HepG2 (cell line): ENCODE measurements at regions not wholly inside any gene's neighbourhood (a gene's known extent, or its start where the extent isn't known, plus 50 kb on each side); places are given as distances from the start of the nearest gene placed in this dataset.

Experiments used
- ATAC-seq: fragments of 200-7000 bp; cut with Tn5 transposase; 3 replicates; pipeline ENCODE4 v1.9.1; 2020; ENCODE audit warnings: mild to moderate bottlenecking, moderate library complexity
- BruUV-seq: library from RNA; stranded (reverse); fragments of 400-500 nt; replicated peaks from 2 replicates; lab custom pipeline; 2021; lab: Mats Ljungman, UMichigan
- CTCF ChIA-PET: fragments of 300-600 bp; formaldehyde crosslinking; extraction: SDS; loops from one replicate; lab custom pipeline; 2021; ENCODE audit warnings: low total read pairs, inconsistent platforms, low intra/inter-chr PET ratio; lab: Yijun Ruan, JAX
- POLR2A ChIA-PET: fragments of 350-600 bp; sonication (Branson Sonifier 250); formaldehyde crosslinking; loops from one replicate; lab custom pipeline; 2020; ENCODE audit warnings: antibody characterized with exemption, inconsistent platforms; lab: Yijun Ruan, JAX
- DNase-seq: peaks from one replicate; pipeline ENCODE4 v3.0.0-alpha.2; 2015; ENCODE audit warnings: low spot score
- FAIRE-seq: peaks from 3 replicates; lab custom pipeline; 2011; peaks lifted over from hg19 to GRCh38; lab: Jason Lieb, UNC
- H2AFZ ChIP-seq: one replicate; pipeline ENCODE4 v1.6.1; 2011; ENCODE audit warnings: low read length, inconsistent platforms
- H3K27ac ChIP-seq: fragments of 300-600 bp; 3 replicates; pipeline ENCODE4 v1.8.0; 2011; ENCODE audit warnings: mixed run types, mild to moderate bottlenecking, mixed read lengths, low read length, inconsistent platforms; ENCODE audit not compliant: insufficient read depth; ENCODE audit errors: extremely low read length
- H3K27me3 ChIP-seq, 2 experiments: fragments of 200-600 bp in 1 of 2; 2 replicates in 1 of 2; 3 replicates in 1 of 2; pipeline versions ENCODE4 v1.6.0 to v1.8.0; 2011; ENCODE audit warnings: low read length in 2 of 2, mild to moderate bottlenecking in 2 of 2, moderate library complexity in 2 of 2, inconsistent platforms in 1 of 2; ENCODE audit not compliant: insufficient read depth in 2 of 2, control insufficient read depth in 1 of 2
- H3K36me3 ChIP-seq, 2 experiments: fragments of 200-600 bp in 1 of 2; replicated peaks in 1 of 2; 2 replicates in 1 of 2; 3 replicates in 1 of 2; pipeline versions ENCODE4 v1.5.1 to v1.8.0; 2011; ENCODE audit warnings: low read length in 2 of 2, inconsistent platforms in 1 of 2; ENCODE audit not compliant: insufficient read depth in 2 of 2, control insufficient read depth in 1 of 2
- H3K4me1 ChIP-seq: 2 replicates; pipeline ENCODE4 v1.5.1; 2012; ENCODE audit warnings: low read length, inconsistent platforms; ENCODE audit not compliant: insufficient read depth
- H3K4me2 ChIP-seq: 2 replicates; pipeline ENCODE4 v1.6.0; 2011; ENCODE audit warnings: low read depth, low read length, inconsistent platforms
- H3K4me3 ChIP-seq, 3 experiments: fragments of 200-600 bp in 1 of 3; sonication (generic), shearing (Covaris generic) in 1 of 3; replicated peaks in 1 of 3; 2 replicates each; pipeline ENCODE4 v1.5.1; 2011 to 2016; ENCODE audit warnings: low read length in 3 of 3, inconsistent platforms in 2 of 3, low read depth in 2 of 3, mild to moderate bottlenecking in 2 of 3, control low read depth in 1 of 3, mixed read lengths in 1 of 3; ENCODE audit not compliant: insufficient read depth in 1 of 3
- H3K79me2 ChIP-seq: one replicate; pipeline ENCODE4 v1.6.1; 2011; ENCODE audit warnings: low read length, inconsistent platforms; ENCODE audit not compliant: insufficient read depth
- H3K9ac ChIP-seq: 2 replicates; pipeline ENCODE4 v1.6.0; 2011; ENCODE audit warnings: mild to moderate bottlenecking, low read depth, low read length, inconsistent platforms; ENCODE audit not compliant: insufficient read depth
- H3K9me3 ChIP-seq: 2 replicates; pipeline ENCODE4 v1.5.1; 2012; ENCODE audit warnings: mild to moderate bottlenecking, low read length
- H4K20me1 ChIP-seq: 2 replicates; pipeline ENCODE4 v1.6.0; 2011; ENCODE audit warnings: inconsistent platforms, mild to moderate bottlenecking, low read length, moderate library complexity; ENCODE audit not compliant: insufficient read depth
- AFF4 ChIP-seq: sonication (generic); formaldehyde crosslinking; IDR thresholded peaks from 2 replicates; pipeline ENCODE4 v1.4.0; 2020; ENCODE audit warnings: missing genetic modification reagents
- IKZF5 ChIP-seq: IDR thresholded peaks from 2 replicates; pipeline ENCODE4 v1.6.1; 2018; ENCODE audit warnings: missing genetic modification reagents, mild to moderate bottlenecking, missing compliant biosample characterization
- MAFK ChIP-seq, 2 experiments: IDR thresholded peaks in 1 of 2; conservative IDR thresholded peaks in 1 of 2; 2 replicates each; pipeline ENCODE4 v1.6.1; 2011; ENCODE audit warnings: improper control_type of control experiment in 2 of 2, low read length in 2 of 2
- MAZ ChIP-seq, 2 experiments: sonication (generic) in 1 of 2; formaldehyde crosslinking in 1 of 2; IDR thresholded peaks; 2 replicates each; pipeline versions ENCODE4 v1.5.0 to v1.6.1; 2012 to 2020; ENCODE audit warnings: low read depth in 2 of 2, mild to moderate bottlenecking in 2 of 2, borderline replicate concordance in 1 of 2, improper control_type of control experiment in 1 of 2, low read length in 1 of 2, missing genetic modification reagents in 1 of 2, moderate library complexity in 1 of 2
- RFXANK ChIP-seq: IDR thresholded peaks from 2 replicates; pipeline ENCODE4 v1.6.1; 2016
- TBL1XR1 ChIP-seq: fragments of 150-350 bp; IDR thresholded peaks from 2 replicates; pipeline ENCODE4 v1.6.1; 2014; ENCODE audit warnings: borderline replicate concordance, low read length; ENCODE audit not compliant: partially characterized antibody
- TFAP4 ChIP-seq: sonication (generic); IDR thresholded peaks from 2 replicates; pipeline ENCODE4 v1.6.1; 2016; ENCODE audit warnings: low read depth, borderline replicate concordance
- in situ Hi-C: cut with HindIII; loops from 2 replicates; pipeline ENCODE4 v1.10.0; 2017; ENCODE audit warnings: low pct_unique_long_range_greater_than_20kb; ENCODE audit not compliant: extremely low pct_ligation_motif_present
- intact Hi-C: fragments of 100-400 bp; cut with micrococcal nuclease; formaldehyde crosslinking; loops from one replicate; pipeline ENCODE4 v1.10.0; 2022; ENCODE audit not compliant: unreplicated experiment
- TF ChIP-seq, protein P1 (sequence below): sonication (generic); formaldehyde crosslinking; IDR thresholded peaks from 2 replicates; pipeline ENCODE4 v1.4.0; 2020; ENCODE audit warnings: missing genetic modification reagents; ENCODE audit errors: not compliant biosample characterization

DNA sequence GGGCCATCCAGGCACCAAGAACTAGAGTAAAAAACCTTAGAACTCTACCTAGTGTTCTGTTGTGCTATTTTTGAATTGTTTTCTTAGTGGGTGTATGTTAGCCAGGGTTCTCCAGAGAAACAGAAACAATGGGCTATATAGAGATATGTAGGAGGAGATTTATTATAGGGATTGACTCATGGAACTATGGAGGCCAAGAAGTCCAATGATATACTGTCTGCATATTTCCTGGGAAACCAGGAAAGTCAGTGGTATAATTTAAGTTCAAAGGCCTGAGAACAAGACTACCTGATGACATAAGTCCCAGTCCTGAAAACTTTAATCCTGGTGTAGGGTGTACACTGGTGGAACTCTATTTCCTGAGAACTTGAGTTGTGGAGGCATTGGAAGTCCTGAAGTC lies 108.7 kb upstream of the ACVR1 start:
- H3K4me3 ChIP-seq, result no peak overlapping the region
- H3K9ac ChIP-seq, result no peak overlapping the region
- H3K4me2 ChIP-seq, result no peak overlapping the region
- no peaks in the 10 kb centered on the region for H3K4me1 ChIP-seq
- no peak for TF ChIP-seq AFF4 (CRISPR knock-in tag)
- TF ChIP-seq MAFK (conservative IDR thresholded peaks at IDR 0.05 in 1 of 2, IDR thresholded peaks at IDR 0.05 in 1 of 2; ENCODE audit: low read length in 2 of 2), result no peak
- TF ChIP-seq, protein P1, sequence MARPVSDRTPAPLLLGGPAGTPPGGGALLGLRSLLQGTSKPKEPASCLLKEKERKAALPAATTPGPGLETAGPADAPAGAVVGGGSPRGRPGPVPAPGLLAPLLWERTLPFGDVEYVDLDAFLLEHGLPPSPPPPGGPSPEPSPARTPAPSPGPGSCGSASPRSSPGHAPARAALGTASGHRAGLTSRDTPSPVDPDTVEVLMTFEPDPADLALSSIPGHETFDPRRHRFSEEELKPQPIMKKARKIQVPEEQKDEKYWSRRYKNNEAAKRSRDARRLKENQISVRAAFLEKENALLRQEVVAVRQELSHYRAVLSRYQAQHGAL (CRISPR knock-in tag), result no peak
- no peak for TF ChIP-seq MAZ (IDR thresholded peaks at IDR 0.05; ENCODE audit: borderline replicate concordance, low read depth, low read length)
- TF ChIP-seq MAZ (CRISPR knock-in tag; IDR thresholded peaks at IDR 0.05; ENCODE audit: low read depth), result no peak
- no peak for TF ChIP-seq RFXANK (CRISPR knock-in tag)
- no peak for TF ChIP-seq IKZF5 (CRISPR knock-in tag)
- no peak for TF ChIP-seq TBL1XR1
- no peak for TF ChIP-seq TFAP4
- no TSS peak for BruUV-seq
- in situ Hi-C loops (no loop called here), intact Hi-C loops (no loop called here)
- H2AFZ ChIP-seq, result no peak overlapping the region
- no peaks in the 10 kb centered on the region for H3K36me3 ChIP-seq
- no peaks in the 10 kb centered on the region for H3K79me2 ChIP-seq
- ATAC-seq, result no peak
- no peaks in the 10 kb centered on the region for H4K20me1 ChIP-seq
- H3K9me3 ChIP-seq, result peaks cover 14% of the 10 kb centered on the region
- ChIA-PET POLR2A (no interaction called here), CTCF (no interaction called here)
- no peaks in the 10 kb centered on the region for H3K27me3 ChIP-seq
- no peak overlapping the region for H3K27ac ChIP-seq
- no peak for DNase-seq
- no peak for FAIRE-seq
